ELR (cell line): ENCODE measurements at regions not wholly inside any gene's neighbourhood (a gene's known extent, or its start where the extent isn't known, plus 50 kb on each side); places are given as distances from the start of the nearest gene placed in this dataset.
"Not testable (repeated sequence)": the region's sequence is repeated elsewhere in the genome, so short reads cannot be mapped to it uniquely, and the experiment has no call there.

Experiments used
- DNase-seq: peaks from one replicate; pipeline ENCODE4 v3.0.0-alpha.2; 2015; ENCODE audit warnings: low read depth

DNA sequence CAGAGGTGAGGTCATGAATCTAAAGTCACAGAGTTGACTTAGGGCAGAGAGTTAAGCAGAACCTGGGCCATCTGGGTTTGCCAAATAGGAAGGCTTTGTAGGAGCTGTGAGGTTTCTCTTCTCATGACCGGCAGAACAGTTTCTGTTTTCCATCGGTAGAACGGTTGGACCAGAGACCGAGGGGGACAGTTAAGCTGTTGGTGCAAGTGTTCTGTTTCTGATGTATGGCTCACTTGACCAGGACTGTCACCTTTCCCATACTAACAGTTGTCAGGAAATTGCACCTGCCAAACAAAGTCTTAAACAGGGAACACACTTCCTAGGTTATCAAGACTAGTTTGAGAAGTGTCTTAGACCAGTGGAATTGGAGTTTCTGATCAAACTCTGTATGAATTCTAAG, 158.3 kb downstream of the PDCD6IP start:
- DNase-seq = no peak

DNA sequence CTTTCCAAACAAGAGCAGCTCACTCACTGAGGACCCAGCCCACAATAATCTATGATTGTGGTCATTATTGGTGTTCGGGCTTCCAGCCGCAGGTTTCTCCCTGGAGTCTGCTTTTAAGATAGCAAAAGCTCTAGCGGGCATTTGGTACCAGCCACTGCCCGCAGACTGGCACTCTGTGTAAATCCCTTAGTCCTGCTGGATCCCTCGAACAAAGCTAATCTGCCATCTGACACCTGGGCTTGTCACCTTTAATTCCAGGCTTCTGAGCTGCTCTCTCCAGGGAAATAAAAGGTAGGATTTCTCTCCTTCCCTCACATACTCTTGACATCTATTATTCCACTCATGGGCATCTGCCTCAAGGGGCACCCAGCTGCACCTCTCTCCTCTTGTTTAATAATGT, 158.7 kb downstream of the PDCD6IP start:
- no peak for DNase-seq

DNA sequence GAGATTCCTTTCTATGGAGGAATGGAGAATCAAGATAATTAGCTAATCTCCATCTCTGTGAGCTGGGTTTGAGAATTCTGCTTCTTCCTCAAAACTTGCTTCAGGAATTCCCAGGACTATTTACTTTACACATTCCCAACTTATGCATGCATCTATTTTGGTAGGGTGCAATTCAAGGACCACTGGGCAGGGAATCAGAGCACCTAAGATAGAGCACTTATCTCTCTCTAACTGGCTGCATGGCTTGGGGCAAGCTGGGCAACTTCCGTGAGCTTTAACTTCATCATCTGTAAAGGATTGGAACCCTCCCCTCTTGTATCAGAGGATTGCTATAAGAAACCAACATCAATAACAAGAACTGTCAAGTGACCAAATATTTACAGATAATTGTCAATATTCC, 160.2 kb downstream of the PDCD6IP start:
- DNase-seq = no peak

DNA sequence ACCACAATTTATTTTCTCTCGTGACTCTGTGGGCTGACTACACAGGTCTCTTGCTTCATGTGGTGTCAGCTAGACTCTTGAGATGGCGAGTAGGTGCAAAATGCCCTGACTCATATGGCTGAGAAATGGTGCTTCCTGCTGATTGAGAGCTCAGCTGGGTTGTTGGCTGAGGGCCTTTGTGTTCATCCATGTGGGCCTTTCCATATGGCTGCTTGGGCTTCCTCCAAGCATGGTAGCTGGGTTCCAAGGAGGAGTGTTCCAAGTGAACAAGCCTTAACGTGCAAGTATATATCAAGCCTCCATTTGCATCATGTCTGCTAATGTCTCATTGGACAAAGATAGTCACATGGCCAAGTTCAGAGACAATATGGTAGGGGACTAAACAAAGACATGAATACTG, 164.0 kb downstream of the PDCD6IP start:
- no peak for DNase-seq

DNA sequence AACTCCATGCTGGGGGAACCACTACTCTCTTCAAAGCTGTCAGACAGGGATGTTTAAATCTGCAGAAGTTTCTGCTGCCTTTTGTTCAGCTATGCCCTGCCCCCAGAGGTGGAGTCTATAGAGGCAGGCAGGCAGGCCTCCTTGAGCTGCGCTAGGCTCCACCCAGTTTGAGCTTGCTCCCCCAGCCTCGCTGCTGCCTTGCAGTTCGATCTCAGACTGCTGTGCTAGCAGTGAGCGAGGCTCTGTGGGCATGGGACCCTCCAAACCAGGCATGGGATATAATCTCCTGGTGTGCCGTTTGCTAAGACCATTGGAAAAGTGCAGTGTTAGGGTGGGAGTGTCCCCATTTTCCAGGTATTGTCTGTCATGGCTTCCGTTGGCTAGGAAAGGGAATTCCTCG, 171.8 kb downstream of the PDCD6IP start:
- DNase-seq = not testable (repeated sequence)

DNA sequence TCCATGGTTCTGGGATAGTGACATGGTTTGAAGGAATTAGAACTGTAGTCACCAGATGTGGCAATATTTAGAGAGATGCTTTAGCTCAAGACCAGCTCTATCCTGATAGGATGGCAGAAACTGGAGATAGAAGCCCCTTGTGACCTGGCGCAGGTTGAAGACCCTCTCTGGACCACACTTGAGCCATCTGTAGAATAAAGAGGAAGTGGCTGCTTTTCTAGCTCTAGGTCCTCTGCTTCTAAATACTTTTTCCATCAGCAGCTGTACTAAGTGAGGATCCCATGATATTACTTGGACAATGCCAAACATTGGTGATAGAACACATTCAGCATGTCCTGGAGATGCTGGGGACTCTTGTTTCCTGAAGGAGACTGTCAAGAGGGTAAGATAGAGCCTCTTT, 172.6 kb downstream of the PDCD6IP start:
- no peak for DNase-seq

DNA sequence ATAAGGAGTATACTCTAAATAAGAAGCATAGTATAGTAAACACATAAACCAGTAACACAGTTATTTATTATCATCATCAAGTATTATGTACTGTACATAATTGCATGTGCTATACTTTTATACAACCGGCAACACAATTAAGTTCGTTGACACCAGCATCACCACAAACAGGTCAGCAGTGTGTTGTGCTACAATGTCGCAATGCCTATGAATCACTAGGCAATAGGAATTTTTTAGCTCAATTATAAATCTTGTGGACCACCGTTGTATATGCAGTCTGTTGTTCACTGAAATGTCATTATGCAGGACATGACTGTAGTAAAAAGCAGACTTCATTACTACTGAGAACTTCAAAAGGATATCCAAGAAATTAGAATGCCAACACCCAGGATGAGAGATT, 177.0 kb downstream of the PDCD6IP start:
- DNase-seq = no peak

DNA sequence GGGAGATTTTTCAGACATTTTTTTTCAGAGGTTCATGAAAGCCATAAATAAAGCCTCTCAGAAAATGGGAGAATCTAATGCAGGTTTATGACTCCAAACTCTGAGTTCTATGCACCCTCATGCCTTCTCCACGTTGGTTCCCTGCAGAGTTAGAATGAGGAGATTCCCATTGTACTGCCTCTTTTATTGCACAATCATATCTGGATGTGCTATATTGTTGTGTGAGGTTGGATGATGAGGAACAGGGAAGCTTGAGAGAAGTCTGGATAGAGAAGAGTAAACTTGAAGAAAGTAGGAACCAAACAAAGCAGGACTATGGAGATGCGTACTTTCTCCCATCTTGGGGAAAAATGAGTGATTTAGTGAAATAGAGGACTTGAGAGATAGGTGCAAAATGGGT, 178.8 kb downstream of the PDCD6IP start:
- DNase-seq = no peak

DNA sequence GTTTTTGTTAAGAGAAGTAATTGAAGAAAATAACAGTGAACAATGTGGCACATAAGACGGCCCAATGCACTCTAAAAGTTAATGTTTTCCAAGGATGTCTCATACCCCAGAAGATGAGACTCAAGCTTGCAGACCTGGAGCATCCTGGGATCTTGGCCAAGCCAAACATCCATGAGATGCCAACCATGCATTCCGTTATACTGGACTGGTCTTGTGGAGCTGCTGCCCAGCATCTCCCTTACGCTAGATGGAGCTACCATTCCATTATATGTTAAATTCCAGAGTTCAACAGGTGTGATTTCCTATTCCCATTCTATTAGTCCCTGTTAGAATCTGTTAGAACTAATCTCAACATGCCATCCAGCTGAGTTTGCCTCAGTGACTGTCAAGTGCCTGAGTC, 181.8 kb downstream of the PDCD6IP start:
- peak; percentile 68 for DNase-seq

DNA sequence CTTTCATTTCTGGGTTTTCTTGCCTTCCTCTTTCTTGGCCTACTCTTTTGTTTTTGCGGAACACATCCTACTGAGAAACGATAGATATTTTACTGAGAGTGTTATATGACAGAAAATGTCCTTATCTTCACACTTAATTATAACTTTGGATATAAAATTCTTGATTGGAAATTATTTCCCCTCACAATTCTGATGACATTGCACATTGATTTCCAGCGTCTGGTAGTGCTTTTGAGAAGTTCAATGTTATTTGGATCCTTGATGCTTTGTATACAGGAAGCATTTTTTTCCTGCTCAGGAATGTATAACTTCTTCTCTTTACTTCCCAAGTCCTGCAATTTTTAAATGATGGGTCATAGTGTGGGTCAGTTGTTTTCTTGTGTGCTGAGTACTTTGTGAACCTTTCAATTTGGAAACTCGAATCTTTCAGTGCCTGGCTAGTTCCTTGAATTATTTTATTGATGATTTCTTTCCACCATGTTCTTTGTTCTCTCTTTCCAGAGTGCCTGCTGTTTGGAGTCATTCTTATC, 183.9 kb downstream of the PDCD6IP start:
- DNase-seq = no peak

DNA sequence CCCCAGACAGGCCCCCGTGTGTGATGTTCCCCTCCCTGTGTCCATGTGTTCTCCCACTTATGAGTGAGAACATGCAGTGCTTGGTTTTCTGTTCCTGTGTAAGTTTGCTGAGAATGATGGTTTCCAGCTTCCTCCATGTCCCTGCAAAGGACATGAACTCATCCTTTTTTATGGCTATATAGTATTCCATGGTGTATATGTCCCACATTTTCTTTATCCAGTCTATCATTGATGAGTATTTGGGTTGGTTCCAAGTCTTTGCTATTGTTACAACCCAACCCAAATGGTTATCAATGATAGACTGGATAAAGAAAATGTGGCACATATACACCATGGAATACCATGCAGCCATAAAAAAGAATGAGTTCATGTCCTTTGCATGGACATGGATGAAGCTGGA, 184.5 kb downstream of the PDCD6IP start:
- not testable (repeated sequence) for DNase-seq

DNA sequence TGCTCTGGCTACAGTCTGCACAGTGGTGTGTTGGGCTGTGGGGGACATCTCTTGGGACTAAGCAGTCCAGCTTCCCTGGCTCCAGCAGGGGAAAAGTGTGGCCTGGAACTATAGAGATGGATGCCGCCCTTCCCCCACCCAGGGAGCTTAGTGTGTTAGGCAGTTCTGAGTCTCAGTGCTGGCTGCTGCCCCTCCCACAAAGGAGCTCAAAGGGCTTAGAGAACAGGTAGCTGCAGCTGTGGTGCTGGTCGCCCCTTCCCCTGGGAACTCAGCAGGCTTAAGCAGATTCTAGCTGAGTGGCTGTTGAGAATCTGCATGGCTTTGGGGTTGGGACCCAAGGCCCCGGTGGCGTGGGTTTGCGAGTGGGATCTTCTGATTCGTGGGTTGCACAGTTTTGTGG, 190.8 kb downstream of the PDCD6IP start:
- no peak for DNase-seq

DNA sequence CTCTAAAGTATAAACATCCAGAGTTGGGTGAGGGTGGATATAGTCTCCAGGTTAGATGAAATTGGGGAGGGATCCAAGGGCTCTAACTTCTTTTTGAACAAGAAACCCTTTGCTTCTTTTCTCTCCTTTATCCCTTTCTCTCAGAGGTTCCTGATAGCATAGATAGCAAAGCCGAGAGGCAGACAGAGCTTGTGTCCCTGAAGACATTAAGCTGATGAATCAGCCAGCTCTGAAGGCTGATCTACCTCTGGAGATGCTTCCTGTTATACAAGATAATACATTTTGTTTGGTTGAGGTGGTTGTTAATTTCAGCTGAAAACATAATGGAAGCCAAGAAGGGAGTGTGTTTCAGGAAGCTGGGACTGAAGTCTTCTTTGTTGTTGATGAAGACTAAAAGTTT, 193.2 kb downstream of the PDCD6IP start:
- no peak for DNase-seq

DNA sequence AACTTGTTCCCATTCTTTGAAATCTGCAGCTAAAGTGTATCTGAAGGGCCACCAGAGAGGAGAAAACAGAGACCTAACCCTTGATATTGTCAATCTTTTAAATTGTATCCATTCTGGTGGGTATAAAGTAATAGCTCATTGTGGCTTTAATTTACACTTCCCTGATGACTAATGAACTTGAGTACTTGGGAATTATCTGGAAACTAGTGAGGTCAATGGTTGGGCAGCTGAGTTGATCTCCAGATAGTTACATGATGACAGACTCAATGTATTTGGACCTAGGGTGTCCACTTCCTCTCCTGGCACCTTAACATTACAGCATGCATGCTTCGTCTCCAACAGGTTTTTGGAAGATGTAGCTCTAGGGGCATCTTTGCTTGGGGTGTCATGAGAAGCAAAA, 195.2 kb downstream of the PDCD6IP start:
- no peak for DNase-seq

DNA sequence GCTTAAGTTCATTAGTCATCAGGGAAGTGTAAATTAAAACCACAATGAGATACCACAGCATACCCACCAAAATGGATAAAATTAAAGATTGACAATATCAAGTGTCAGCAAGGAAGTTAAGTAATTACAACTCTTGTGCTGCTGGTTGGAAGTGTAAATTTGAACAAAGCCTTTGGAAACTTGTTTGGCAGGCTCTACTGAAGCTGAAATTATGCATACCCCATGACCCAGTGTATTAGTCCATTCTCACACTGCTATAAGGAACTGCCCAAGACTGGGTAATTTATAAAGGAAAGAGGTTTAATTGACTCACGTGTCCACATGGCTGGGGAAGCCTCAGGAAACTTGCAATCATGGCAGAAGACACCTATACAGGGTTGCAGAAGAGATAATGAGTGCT, 196.1 kb downstream of the PDCD6IP start:
- no peak for DNase-seq

DNA sequence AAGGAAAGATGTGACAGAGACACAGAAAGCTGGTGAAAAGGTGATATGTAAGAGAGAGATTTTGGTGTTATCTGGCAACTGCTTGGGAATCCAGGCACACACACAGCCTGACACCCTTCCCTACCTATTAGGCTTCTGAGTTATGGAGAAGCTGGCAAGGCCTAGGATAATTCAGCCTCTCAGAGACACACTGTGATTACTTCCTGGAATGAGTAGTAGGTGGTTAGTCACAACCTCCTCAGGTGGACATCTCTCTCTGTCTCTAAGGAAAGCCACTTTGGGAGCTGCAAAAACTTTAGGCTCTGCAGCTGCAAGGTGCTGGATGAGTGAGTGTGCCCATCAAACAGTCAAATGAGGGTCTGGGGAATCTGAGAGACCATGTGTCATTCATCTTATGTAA, 201.9 kb downstream of the PDCD6IP start:
- DNase-seq = no peak

DNA sequence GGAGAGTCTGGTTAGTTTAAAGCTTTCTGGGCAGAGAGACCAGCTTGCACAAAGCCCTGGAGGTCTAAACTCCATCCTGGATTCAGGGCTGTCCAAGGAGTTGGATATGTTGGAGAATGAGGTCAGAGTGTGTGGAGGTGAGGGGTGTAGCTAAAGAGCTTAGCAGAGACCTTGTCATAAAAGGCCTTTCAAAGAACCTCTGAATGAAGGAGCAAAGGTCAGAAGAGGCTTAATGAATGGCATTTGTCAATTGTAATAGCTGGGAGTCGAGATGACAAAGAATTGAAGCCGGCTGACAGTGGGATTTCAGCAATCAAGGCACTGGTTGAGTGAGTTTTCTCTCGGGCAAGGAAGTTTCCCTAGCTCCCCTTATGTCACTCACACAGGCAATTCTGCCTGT, 202.6 kb downstream of the PDCD6IP start:
- DNase-seq = no peak

DNA sequence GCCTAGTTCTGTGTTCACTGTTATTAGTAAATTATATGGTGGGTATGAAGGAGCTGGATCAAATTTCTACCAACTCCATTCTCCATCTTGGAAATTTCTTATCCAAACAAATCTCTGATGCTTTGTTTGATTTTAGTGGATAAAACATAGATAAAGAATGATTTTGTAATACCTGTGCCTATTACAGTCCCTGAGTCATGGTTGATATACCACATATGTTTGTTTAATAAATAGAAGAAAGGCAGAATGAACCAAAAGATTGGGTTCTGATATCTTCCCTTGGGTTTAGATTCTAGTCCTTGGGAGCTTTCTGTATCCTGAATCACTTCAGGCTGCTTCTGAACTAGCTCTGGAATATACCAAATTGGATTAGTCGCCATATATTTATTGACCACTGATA, 203.6 kb downstream of the PDCD6IP start:
- no peak for DNase-seq

DNA sequence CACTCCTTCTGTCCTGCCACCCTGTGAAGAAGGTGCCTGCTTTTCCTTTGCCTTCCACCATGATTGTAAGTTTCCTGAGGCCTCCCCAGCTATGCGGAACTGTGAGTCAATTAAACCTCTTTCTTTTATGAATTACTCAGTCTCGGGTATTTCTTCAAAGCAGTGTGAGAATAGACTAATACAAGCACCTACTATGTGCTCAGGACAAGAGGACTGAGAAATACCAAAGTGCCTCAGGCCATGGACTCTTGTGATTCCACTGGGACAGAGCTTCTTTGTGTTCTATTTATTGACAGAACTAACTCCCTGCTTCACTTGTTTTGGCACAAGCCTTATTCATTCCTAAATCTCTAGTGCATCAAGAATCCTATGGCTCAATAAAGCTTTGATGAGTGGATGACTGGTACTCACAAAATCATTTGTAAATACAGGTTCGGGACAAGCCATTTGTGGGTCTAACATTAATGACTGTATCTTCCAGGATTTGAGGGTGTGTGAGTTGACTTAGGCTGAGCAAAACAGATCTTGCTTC, 204.2 kb downstream of the PDCD6IP start:
- no peak for DNase-seq

DNA sequence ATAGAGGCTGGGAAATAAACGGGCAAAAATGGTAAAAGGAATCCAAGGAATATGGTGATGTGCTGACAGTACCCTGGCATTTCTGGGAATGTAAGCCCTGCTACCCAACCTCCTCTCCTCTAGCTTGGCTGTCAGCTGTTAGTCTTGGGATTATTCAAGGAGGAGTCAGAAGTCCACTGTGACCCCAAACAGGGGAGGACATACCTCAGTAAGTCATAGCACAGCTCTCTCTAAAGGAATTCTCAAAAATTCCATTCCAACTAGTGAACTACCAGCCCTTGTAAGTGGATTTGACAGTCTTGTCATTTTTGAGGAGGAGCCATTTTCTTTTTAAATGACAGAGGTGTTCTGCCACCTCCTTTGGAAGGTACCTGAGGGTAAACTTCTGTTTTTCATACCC, 207.5 kb downstream of the PDCD6IP start:
- peak; percentile 84 for DNase-seq

DNA sequence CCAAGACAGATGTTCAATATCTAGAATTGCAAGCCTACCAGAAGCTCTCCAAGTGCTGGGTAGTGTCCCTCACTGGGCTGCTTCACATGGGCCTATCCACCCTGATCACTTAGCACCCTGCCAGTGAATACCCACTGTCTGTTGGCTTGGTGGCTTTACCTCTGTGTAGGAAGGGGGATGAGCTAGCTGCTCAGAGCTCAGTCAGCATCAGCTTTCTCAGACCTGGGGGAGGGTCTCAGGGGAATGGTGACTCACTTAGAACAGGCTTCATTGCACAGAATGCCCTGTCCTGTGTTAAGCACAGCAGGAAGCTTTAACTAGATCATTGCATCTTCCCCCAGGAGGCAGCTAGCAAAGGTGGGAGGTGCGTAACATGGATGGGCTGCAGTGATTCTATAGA, 209.8 kb downstream of the PDCD6IP start:
- DNase-seq = peak; percentile 15

DNA sequence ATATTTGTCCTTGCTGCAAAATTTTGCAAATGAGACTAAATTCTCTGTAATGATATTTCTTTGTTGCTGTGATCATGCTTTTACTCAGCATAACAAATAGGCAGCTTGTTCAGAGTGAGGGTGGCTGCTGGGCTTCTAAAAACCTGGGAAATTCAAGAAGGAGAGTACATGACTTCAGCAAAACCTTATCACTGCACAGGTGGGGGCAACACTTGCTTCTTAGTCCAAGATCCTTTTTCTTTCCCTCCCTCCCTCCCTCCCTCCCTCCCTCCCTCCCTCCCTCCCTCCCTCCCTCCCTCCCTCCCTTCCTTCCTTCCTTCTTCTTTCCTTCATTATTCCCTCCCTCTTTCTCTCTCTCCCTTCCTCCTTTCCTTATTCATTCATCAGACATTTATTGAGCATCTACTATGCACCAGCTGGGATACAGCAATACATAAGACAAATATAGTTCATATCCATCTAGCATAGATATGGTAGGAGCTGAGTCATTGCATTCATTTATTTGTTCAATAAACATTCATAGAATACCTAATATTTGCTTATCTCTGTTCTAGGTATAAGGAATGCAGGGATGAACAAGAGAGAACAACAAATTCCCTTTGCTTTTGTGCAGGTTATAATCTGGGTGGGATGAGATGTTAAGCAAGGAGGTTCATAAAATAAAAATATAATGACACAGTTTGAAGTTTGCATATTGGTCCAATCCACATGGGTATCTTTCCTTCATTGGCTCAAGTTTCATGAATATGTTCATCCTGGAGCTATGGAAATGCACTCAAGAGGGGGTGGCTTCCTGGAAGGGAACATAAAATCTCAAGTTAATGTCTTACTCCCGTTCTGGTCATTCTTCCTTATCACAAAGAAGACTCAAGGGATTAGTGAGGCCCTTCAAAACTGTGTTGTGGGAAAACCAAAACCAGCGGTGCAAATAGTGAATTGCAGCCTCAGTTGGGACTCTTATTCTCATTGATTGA, 210.7 kb downstream of the PDCD6IP start:
- DNase-seq = no peak
